GM12878 (cell line): ENCODE measurements at regions not wholly inside any gene's neighbourhood (a gene's known extent, or its start where the extent isn't known, plus 50 kb on each side); places are given as distances from the start of the nearest gene placed in this dataset.

Experiments used
- ATAC-seq: fragments of 200-7000 bp; cut with Tn5 transposase; 3 replicates; pipeline ENCODE4 v1.9.1; 2020; ENCODE audit warnings: mild to moderate bottlenecking, moderate library complexity
- BruUV-seq: library from RNA; stranded (reverse); fragments of 400-500 nt; replicated peaks from 2 replicates; lab custom pipeline; 2021; lab: Mats Ljungman, UMichigan
- CTCF ChIA-PET: fragments of 300-600 bp; sonication (Branson Sonifier 250); formaldehyde crosslinking; extraction: SDS; loops from one replicate; lab custom pipeline; 2021; ENCODE audit warnings: inconsistent platforms; lab: Yijun Ruan, JAX
- POLR2A ChIA-PET: fragments of 350-600 bp; formaldehyde crosslinking; extraction: SDS; loops from one replicate; lab custom pipeline; 2021; ENCODE audit warnings: inconsistent platforms; lab: Charles Lee
- RAD21 ChIA-PET: fragments of 300-600 bp; sonication (Branson Sonifier 250); formaldehyde crosslinking; loops from one replicate; lab custom pipeline; 2023; ENCODE audit warnings: antibody characterized with exemption; ENCODE audit not compliant: unreplicated experiment; lab: Charles Lee
- SMC1A ChIA-PET: fragments of 300-600 bp; sonication (Branson Sonifier 250); formaldehyde crosslinking; loops from one replicate; lab custom pipeline; 2023; ENCODE audit not compliant: unreplicated experiment, uncharacterized antibody; lab: Charles Lee
- DNase-seq: peaks from one replicate; pipeline ENCODE4 v3.0.0-alpha.2; 2011; ENCODE audit warnings: low read depth, low spot score
- FAIRE-seq: peaks from 3 replicates; lab custom pipeline; 2011; peaks lifted over from hg19 to GRCh38; lab: Jason Lieb, UNC
- H2AFZ ChIP-seq: 2 replicates; pipeline ENCODE4 v1.6.0; 2011; ENCODE audit warnings: low read depth, low read length, control low read depth; ENCODE audit not compliant: control insufficient read depth
- H3K27ac ChIP-seq: 2 replicates; pipeline ENCODE4 v1.5.1; 2011; ENCODE audit warnings: control low read depth; ENCODE audit not compliant: control insufficient read depth, insufficient read depth
- H3K27me3 ChIP-seq, 2 experiments: replicated peaks in 1 of 2; 2 replicates each; pipeline versions ENCODE4 v1.6.0 to v1.6.1; 2011; ENCODE audit warnings: low read length in 1 of 2; ENCODE audit not compliant: control insufficient read depth in 2 of 2, insufficient read depth in 2 of 2
- H3K36me3 ChIP-seq, 2 experiments: 2 replicates each; pipeline ENCODE4 v1.5.1; 2011; ENCODE audit warnings: low read length in 1 of 2; ENCODE audit not compliant: control insufficient read depth in 2 of 2, insufficient read depth in 2 of 2
- H3K4me1 ChIP-seq: 2 replicates; pipeline ENCODE4 v1.6.1; 2011; ENCODE audit warnings: mild to moderate bottlenecking, low read length, moderate library complexity, mixed read lengths; ENCODE audit not compliant: control insufficient read depth, insufficient read depth
- H3K4me2 ChIP-seq: 2 replicates; pipeline ENCODE4 v1.6.0; 2011; ENCODE audit warnings: control low read depth; ENCODE audit not compliant: control insufficient read depth, insufficient read depth
- H3K4me3 ChIP-seq: fragments of 200-600 bp; sonication (generic); 2 replicates; pipeline ENCODE4 v1.5.1; 2016
- H3K79me2 ChIP-seq: 2 replicates; pipeline ENCODE4 v1.6.0; 2011; ENCODE audit warnings: low read length; ENCODE audit not compliant: control insufficient read depth, insufficient read depth
- H3K9ac ChIP-seq: 2 replicates; pipeline ENCODE4 v1.8.0; 2011; ENCODE audit warnings: low read length, control low read depth, mixed read lengths; ENCODE audit not compliant: control insufficient read depth, insufficient read depth
- H3K9me3 ChIP-seq: replicated peaks from 3 replicates; pipeline ENCODE4 v1.5.1; 2011; ENCODE audit warnings: mild to moderate bottlenecking, low read length; ENCODE audit not compliant: control insufficient read depth, insufficient read depth
- H4K20me1 ChIP-seq: 2 replicates; pipeline ENCODE4 v1.6.0; 2011; ENCODE audit not compliant: control insufficient read depth, insufficient read depth
- BMI1 ChIP-seq: fragments of 450-650 bp; IDR thresholded peaks from 2 replicates; pipeline ENCODE4 v1.6.1; 2016; ENCODE audit warnings: mild to moderate bottlenecking, moderate library complexity, borderline replicate concordance
- CREM ChIP-seq: IDR thresholded peaks from 2 replicates; pipeline ENCODE4 v1.6.1; 2014; ENCODE audit warnings: antibody characterized with exemption, low read depth
- E2F4 ChIP-seq: IDR thresholded peaks from 2 replicates; pipeline ENCODE4 v1.6.1; 2012; ENCODE audit warnings: low read depth, low read length, improper control_type of control experiment
- KLF5 ChIP-seq: fragments of 450-650 bp; IDR thresholded peaks from 2 replicates; pipeline ENCODE4 v1.6.1; 2014; ENCODE audit warnings: mild to moderate bottlenecking; ENCODE audit not compliant: partially characterized antibody
- MEF2B ChIP-seq: fragments of 450-650 bp; IDR thresholded peaks from 2 replicates; pipeline ENCODE4 v1.6.1; 2018; ENCODE audit warnings: mild to moderate bottlenecking, moderate library complexity; ENCODE audit not compliant: partially characterized antibody, poor library complexity, severe bottlenecking
- MTA2 ChIP-seq: fragments of 450-650 bp; IDR thresholded peaks from 2 replicates; pipeline ENCODE4 v1.6.1; 2016; ENCODE audit warnings: low read depth, mild to moderate bottlenecking, moderate library complexity
- NRF1 ChIP-seq: conservative IDR thresholded peaks from 2 replicates; pipeline ENCODE4 v1.6.1; 2011; ENCODE audit warnings: mild to moderate bottlenecking, low read depth, low read length, improper control_type of control experiment
- PBX3 ChIP-seq: IDR thresholded peaks from 2 replicates; pipeline ENCODE4 v1.6.1; 2011; ENCODE audit warnings: mild to moderate bottlenecking, low read depth, low read length, moderate library complexity; ENCODE audit not compliant: insufficient replicate concordance
- PKNOX1 ChIP-seq: fragments of 450-650 bp; IDR thresholded peaks from 2 replicates; pipeline ENCODE4 v1.6.1; 2016; ENCODE audit warnings: mild to moderate bottlenecking
- RAD21 ChIP-seq: IDR thresholded peaks from 2 replicates; pipeline ENCODE4 v1.6.1; 2011; ENCODE audit warnings: mild to moderate bottlenecking, low read depth, low read length, moderate library complexity; ENCODE audit not compliant: insufficient read depth
- SMAD1 ChIP-seq: fragments of 450-650 bp; IDR thresholded peaks from 2 replicates; pipeline ENCODE4 v1.6.1; 2018; ENCODE audit warnings: mild to moderate bottlenecking, low read depth; ENCODE audit not compliant: partially characterized antibody
- SMC3 ChIP-seq: IDR thresholded peaks from 2 replicates; pipeline ENCODE4 v1.6.1; 2011; ENCODE audit warnings: low read length, improper control_type of control experiment, borderline replicate concordance
- SUZ12 ChIP-seq: fragments of 200-600 bp; sonication (generic); IDR thresholded peaks from one replicate; pipeline ENCODE4 v1.6.1; 2018; ENCODE audit warnings: antibody characterized with exemption, mild to moderate bottlenecking; ENCODE audit not compliant: unreplicated experiment
- USF2 ChIP-seq: IDR thresholded peaks from 2 replicates; pipeline ENCODE4 v1.6.1; 2011; ENCODE audit warnings: low read depth, low read length, improper control_type of control experiment, borderline replicate concordance
- WRNIP1 ChIP-seq: IDR thresholded peaks from 2 replicates; pipeline ENCODE4 v1.6.1; 2011; ENCODE audit warnings: low read depth, low read length, improper control_type of control experiment, borderline replicate concordance
- ZNF217 ChIP-seq: fragments of 450-650 bp; IDR thresholded peaks from 2 replicates; pipeline ENCODE4 v1.6.1; 2017; ENCODE audit warnings: antibody characterized with exemption, mild to moderate bottlenecking
- ZNF622 ChIP-seq: fragments of 450-650 bp; IDR thresholded peaks from 2 replicates; pipeline ENCODE4 v1.6.1; 2017; ENCODE audit warnings: mild to moderate bottlenecking, inconsistent platforms
- WGBS: methylation state at CpG from one replicate; pipeline ENCODE4 v1.1.6; 2016; ENCODE audit warnings: low lambda C conversion rate; ENCODE audit not compliant: insufficient replicate concordance, insufficient coverage; ENCODE audit errors: missing lambda C conversion rate; 5-methylcytosine and 5-hydroxymethylcytosine counted together
- in situ Hi-C: fragments of 300-500 bp; cut with MboI; formaldehyde crosslinking; loops from 9 replicates; pipeline ENCODE4 v1.14.3; 2018; ENCODE audit warnings: mixed read lengths
- intact Hi-C: fragments of 100-400 bp; cut with micrococcal nuclease; formaldehyde crosslinking; loops from one replicate; pipeline ENCODE4 v1.14.2; 2022; ENCODE audit not compliant: unreplicated experiment

- H3K9ac ChIP-seq, result no peak overlapping the region
- H3K4me1 ChIP-seq, result no peaks in the 10 kb centered on the region
- H4K20me1 ChIP-seq, result no peaks in the 10 kb centered on the region
- H3K27me3 ChIP-seq, result no peaks in the 10 kb centered on the region
- no peaks in the 10 kb centered on the region for H3K79me2 ChIP-seq
- in situ Hi-C loops, result no loop called here
- POLR2A ChIA-PET, result no interaction called here
- intact Hi-C loops, result no loop called here
- RAD21 ChIA-PET, result no interaction called here
- FAIRE-seq (no peak), DNase-seq (no peak), ATAC-seq (no peak)
- no peaks in the 10 kb centered on the region; the same call in 2 of the 3 replicates for H3K9me3 ChIP-seq
- WGBS, result 18% methylated on average over 6 of the region's 6 CpGs
- no peak overlapping the region for H2AFZ ChIP-seq
- H3K4me3 ChIP-seq, result no peak overlapping the region
- CTCF ChIA-PET, result no interaction called here
- BruUV-seq, result no TSS peak
- SMC1A ChIA-PET, result no interaction called here
- no peak overlapping the region for H3K4me2 ChIP-seq
- H3K36me3 ChIP-seq, result no peaks in the 10 kb centered on the region
- no peak overlapping the region for H3K27ac ChIP-seq
- TF ChIP-seq BMI1 (no peak), PKNOX1 (no peak), ZNF622 (no peak), PBX3 (no peak), CREM (no peak), KLF5 (no peak), SUZ12 (no peak), SMAD1 (no peak), NRF1 (no peak), MEF2B (no peak), USF2 (no peak), MTA2 (no peak), WRNIP1 (no peak), RAD21 (no peak), SMC3 (no peak), ZNF217 (no peak), E2F4 (no peak)
Observed at GRCh38 chr7:63037242-63037641, 961.4 kb upstream of the ZNF722 start.
